HUES64 (cell line): ENCODE measurements at regions not wholly inside any gene's neighbourhood (a gene's known extent, or its start where the extent isn't known, plus 50 kb on each side); places are given as distances from the start of the nearest gene placed in this dataset.
"Not testable (repeated sequence)": the region's sequence is repeated elsewhere in the genome, so short reads cannot be mapped to it uniquely, and the experiment has no call there.

Experiments used
- H3K27ac ChIP-seq: 2 replicates; pipeline ENCODE4 v1.7.0; 2013; ENCODE audit warnings: low read depth, low read length, inconsistent platforms
- H3K27me3 ChIP-seq: 2 replicates; pipeline ENCODE4 v1.6.1; 2013; ENCODE audit warnings: mild to moderate bottlenecking, low read length; ENCODE audit not compliant: insufficient read depth
- H3K36me3 ChIP-seq: 2 replicates; pipeline ENCODE4 v1.6.1; 2013; ENCODE audit warnings: mild to moderate bottlenecking, low read length; ENCODE audit not compliant: insufficient read depth
- H3K4me1 ChIP-seq: 2 replicates; pipeline ENCODE4 v1.6.1; 2013; ENCODE audit warnings: mild to moderate bottlenecking, low read length, moderate library complexity; ENCODE audit not compliant: insufficient read depth
- H3K4me3 ChIP-seq: 2 replicates; pipeline ENCODE4 v1.5.1; 2013; ENCODE audit warnings: mild to moderate bottlenecking, low read length, moderate library complexity
- H3K9ac ChIP-seq: 2 replicates; pipeline ENCODE4 v1.6.1; 2013; ENCODE audit warnings: mild to moderate bottlenecking, low read depth, low read length
- H3K9me3 ChIP-seq: 2 replicates; pipeline ENCODE4 v1.6.1; 2013; ENCODE audit warnings: low read depth, low read length; ENCODE audit not compliant: insufficient read depth
- WGBS: fragments of 150-250, 120-280 bp; methylation state at CpG from one replicate; pipeline ENCODE4 v1.1.7; 2013; ENCODE audit warnings: missing lambda C conversion rate; 5-methylcytosine and 5-hydroxymethylcytosine counted together

DNA sequence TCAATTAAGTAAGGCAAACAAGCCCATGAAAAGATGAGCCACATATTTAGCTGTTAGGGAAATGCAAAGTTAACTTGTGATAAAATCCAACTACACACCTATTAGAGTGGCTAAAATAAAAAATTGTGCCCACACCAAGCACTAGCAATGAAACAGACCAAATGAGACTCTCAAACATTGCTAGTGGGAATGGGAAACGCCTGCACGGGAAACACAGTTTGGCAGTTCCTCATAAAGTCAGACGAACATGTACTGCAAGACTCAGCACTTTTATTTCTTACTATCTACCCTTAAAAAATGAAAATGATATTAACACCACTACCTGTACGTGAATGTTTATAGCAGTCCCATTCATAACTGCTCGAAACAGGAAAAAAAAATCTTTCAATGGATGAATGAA is 392.1 kb upstream of the NOX3 start:
- Histone ChIP-seq H3K36me3 (no peaks in the 10 kb centered on the region), H3K27me3 (no peaks in the 10 kb centered on the region), H3K4me1 (no peaks in the 10 kb centered on the region), H3K9ac (no peak overlapping the region), H3K27ac (no peak overlapping the region), H3K4me3 (no peak overlapping the region), H3K9me3 (peaks cover 6% of the 10 kb centered on the region; the same call in 1 of the 2 replicates)
- WGBS, result 95% methylated on average over 5 of the region's 5 CpGs

DNA sequence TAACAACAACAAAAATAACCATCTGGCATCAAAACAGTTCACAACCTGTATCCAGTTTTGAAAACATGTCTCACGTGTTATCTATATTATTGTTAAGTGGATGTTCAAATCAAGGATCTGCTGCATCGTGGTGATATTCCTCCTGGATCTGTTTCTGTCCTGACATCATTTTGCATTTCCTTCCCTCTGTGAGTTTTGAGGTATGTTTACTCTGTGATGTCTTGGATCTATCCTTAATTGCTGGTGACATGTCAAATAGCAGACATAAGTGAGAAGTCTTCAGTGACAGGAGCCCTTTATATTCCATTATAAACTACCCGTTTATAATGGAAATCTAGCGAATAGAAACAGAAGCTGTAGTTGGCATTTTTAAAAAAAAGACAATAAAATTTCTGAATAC is 381.8 kb upstream of the NOX3 start:
- no peaks in the 10 kb centered on the region for H3K4me1 ChIP-seq
- no peaks in the 10 kb centered on the region for H3K9me3 ChIP-seq
- no peak overlapping the region for H3K27ac ChIP-seq
- 83% methylated on average over 4 of the region's 4 CpGs for WGBS
- H3K27me3 ChIP-seq, result no peaks in the 10 kb centered on the region
- H3K9ac ChIP-seq, result no peak overlapping the region
- H3K4me3 ChIP-seq, result no peak overlapping the region
- H3K36me3 ChIP-seq, result no peaks in the 10 kb centered on the region

DNA sequence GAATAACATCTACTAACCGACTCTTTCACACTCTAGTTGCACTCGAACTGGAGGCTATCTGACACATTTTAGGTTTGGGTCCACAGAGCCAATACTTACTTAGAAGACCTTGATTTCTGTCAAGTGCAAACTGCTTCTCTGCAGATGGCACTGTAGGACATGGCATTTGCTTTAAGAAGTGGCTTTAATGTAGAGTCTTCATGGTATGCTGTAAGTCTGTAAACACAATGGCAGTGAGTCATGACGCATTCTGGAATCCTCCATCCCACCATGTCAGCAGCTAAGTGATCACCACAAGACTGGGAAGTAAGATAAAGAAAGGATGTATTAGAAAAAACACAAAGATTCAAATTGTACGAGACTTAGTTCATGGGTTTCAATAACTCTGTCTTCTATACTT is 377.0 kb upstream of the NOX3 start:
- H3K27ac ChIP-seq, result no peak overlapping the region
- no peaks in the 10 kb centered on the region for H3K36me3 ChIP-seq
- no peaks in the 10 kb centered on the region for H3K27me3 ChIP-seq
- WGBS, result 88% methylated on average over 2 of the region's 4 CpGs
- no peak overlapping the region for H3K4me3 ChIP-seq
- no peak overlapping the region for H3K9ac ChIP-seq
- no peaks in the 10 kb centered on the region for H3K4me1 ChIP-seq
- no peaks in the 10 kb centered on the region for H3K9me3 ChIP-seq

DNA sequence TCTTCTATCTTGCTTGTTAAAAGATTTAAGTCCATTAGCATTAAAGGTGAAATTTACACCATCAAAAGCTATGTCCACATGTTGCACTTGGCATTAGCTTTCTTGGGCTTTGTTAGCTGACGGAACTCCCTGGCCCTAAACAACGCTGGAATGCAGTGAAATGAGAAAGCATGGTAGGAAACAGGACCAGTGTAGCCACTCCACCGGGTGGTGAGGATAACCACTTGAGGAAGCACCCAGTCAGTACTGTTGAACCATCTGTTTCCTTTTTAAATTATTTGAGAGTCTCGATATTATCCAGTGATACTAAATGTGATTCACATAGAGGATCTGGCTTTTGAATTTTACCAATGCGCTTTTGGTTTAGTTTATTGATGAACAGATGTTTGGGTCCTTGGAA is 374.9 kb upstream of the NOX3 start:
- Histone ChIP-seq H3K9ac (no peak overlapping the region), H3K36me3 (no peaks in the 10 kb centered on the region), H3K27me3 (no peaks in the 10 kb centered on the region), H3K27ac (no peak overlapping the region), H3K4me3 (no peak overlapping the region), H3K4me1 (no peaks in the 10 kb centered on the region), H3K9me3 (no peaks in the 10 kb centered on the region)
- WGBS, result 95% methylated on average over 5 of the region's 5 CpGs

DNA sequence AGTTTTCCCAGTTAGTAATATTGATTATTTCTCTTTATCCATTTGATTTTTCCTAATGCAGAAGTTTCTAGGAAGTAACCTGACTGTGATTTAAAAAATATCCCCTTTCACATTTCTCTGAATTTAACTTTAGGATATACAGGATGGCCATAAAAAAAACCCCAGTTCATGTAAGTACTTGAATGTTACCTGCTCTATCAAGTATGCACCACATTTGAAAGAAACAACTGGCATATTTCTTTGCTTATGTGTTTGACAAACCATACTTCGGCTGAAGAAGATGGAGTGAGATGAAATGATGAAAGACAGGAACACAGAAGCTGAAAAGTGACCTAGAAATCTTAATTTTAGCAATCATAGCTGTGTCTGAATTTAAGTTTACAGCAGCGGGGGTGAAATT is 374.0 kb upstream of the NOX3 start:
- no peaks in the 10 kb centered on the region for H3K27me3 ChIP-seq
- H3K4me3 ChIP-seq, result no peak overlapping the region
- no peaks in the 10 kb centered on the region for H3K4me1 ChIP-seq
- H3K27ac ChIP-seq, result no peak overlapping the region
- 98% methylated on average over 2 of the region's 2 CpGs for WGBS
- no peaks in the 10 kb centered on the region for H3K36me3 ChIP-seq
- no peaks in the 10 kb centered on the region for H3K9me3 ChIP-seq
- no peak overlapping the region for H3K9ac ChIP-seq

DNA sequence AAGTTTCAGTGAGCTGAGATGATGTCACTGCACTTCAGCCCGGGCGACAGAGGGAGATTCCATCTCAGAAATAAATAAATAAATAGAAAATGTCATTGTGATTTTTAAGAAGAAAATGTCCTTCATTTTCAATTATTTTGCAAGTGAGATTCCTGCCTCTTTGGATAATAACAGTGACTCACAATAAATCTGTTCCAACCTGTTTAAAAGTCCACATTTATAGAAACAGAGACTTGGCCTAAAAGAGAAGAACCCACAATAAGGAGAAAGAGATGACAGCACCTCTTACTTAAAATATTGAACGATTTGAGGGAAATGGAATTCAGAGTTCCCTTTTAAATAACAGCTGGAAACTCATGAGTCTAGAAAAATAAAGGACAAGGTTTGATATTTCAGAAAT is 373.4 kb upstream of the NOX3 start:
- Histone ChIP-seq H3K27ac (no peak overlapping the region), H3K36me3 (no peaks in the 10 kb centered on the region), H3K4me1 (no peaks in the 10 kb centered on the region), H3K4me3 (no peak overlapping the region), H3K9me3 (no peaks in the 10 kb centered on the region), H3K9ac (no peak overlapping the region), H3K27me3 (no peaks in the 10 kb centered on the region)
- no CpG with 5 or more reads among the region's 3 CpGs for WGBS

DNA sequence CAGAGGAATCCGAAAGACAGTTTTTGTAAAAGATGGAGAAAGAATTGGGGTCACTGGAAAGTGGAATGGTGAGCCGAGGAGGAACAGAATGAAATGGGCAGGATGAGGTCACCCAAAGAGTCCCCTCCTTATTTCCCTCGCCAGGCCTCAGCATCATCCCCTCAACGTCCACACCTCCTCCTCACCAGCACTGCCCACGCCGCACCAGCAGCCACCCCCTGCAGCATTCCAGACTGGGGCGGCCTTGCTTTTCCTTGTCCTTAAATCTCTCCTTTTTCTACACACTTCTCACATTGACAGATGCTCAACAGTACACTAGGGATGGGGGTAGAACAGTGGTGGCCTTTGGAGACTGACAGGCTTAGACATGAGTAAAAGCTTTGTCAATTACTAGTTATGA is 363.1 kb upstream of the NOX3 start:
- Histone ChIP-seq H3K36me3 (no peaks in the 10 kb centered on the region), H3K4me1 (no peaks in the 10 kb centered on the region), H3K4me3 (no peak overlapping the region), H3K9ac (no peak overlapping the region), H3K27me3 (no peaks in the 10 kb centered on the region), H3K9me3 (no peaks in the 10 kb centered on the region), H3K27ac (no peak overlapping the region)
- 94% methylated on average over 6 of the region's 7 CpGs for whole genome bisulfite sequencing

DNA sequence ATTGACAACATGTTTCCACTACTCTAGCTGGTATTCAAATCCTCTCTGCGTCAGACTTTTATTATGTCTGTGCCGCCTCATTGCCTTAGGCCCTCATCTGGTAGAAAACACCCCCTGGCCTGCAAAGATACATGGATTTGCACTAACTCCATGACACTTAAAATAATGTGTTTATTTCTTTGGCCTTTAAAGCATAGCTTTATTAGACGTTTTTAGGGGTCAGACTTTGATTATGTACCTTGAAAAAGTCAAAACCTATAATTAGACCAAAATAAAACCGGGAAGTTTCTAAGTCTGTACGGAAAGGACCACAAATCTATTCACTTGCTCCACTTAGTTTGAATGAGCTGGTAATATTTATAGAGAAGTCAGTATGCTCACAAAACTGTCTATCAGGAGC is 357.9 kb upstream of the NOX3 start:
- H3K4me3 ChIP-seq, result no peak overlapping the region
- H3K9me3 ChIP-seq, result no peaks in the 10 kb centered on the region
- no peak overlapping the region for H3K27ac ChIP-seq
- WGBS, result 93% methylated on average over 3 of the region's 5 CpGs
- no peak overlapping the region for H3K9ac ChIP-seq
- H3K27me3 ChIP-seq, result no peaks in the 10 kb centered on the region
- H3K36me3 ChIP-seq, result no peaks in the 10 kb centered on the region
- no peaks in the 10 kb centered on the region for H3K4me1 ChIP-seq

DNA sequence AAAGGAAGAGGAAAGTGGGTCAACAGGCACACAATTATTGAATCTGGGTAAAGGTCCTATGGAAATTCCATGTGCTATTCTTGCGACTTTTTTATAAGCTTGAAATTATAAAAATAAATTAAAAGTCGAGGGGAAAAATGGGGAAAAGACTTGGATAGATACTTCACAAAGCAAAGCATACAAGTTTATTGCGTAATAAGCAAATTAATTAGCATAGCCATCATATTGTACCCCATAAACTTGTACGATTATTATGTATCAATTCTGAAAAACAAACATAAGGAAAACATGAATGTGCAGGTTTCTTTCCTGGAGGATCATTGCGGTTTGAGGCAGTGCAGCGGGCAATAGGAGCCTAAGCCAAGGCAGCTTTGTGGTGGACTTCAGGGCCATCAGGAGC is 351.6 kb upstream of the NOX3 start:
- Histone ChIP-seq H3K4me3 (no peak overlapping the region), H3K36me3 (no peaks in the 10 kb centered on the region), H3K9ac (no peak overlapping the region), H3K27ac (no peak overlapping the region), H3K27me3 (no peaks in the 10 kb centered on the region), H3K4me1 (no peaks in the 10 kb centered on the region), H3K9me3 (no peaks in the 10 kb centered on the region)
- 96% methylated on average over 6 of the region's 6 CpGs for WGBS

DNA sequence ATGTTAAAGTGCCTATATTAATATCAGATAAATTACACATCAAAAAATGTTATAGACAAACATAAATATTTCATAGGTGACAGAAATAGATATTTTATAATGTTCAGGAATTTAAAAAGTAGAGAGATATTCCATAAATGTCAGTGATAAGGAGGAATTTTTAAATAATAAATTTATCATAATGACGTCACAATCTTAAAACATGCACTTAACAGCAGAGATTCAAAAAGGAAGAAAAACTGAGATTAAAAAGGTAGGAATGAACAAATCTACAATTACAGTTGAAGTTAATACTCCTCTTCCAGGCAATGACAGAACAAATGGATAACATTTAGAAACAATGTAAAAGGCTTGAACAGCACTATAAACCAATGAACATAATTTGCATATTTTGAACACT is 345.4 kb upstream of the NOX3 start:
- H3K36me3 ChIP-seq, result no peaks in the 10 kb centered on the region

DNA sequence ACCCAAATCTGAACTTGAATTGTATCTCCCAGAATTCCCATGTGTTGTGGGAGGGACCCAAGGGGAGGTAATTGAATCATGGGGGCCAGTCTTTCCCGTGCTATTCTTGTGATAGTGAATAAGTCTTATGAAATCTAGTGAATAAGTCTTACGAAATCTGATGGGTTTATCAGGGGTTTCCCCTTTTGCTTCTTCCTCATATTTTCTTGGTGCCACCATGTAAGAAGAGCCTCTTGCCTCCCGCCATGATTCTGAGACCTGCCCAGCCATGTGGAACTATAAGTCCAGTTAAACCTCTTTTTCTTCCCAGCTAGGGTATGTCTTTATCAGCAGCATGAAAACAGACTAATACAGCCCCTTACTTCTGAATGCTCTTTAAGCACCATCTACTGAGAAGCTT is 343.2 kb upstream of the NOX3 start:
- not testable (repeated sequence) for H3K4me3 ChIP-seq, H3K27me3 ChIP-seq, H3K4me1 ChIP-seq, H3K27ac ChIP-seq, H3K36me3 ChIP-seq, H3K9ac ChIP-seq
- WGBS, result 93% methylated on average over 3 of the region's 3 CpGs
- H3K9me3 ChIP-seq, result peaks cover 11% of the 10 kb centered on the region; the same call in 1 of the 2 replicates

More for the DNA sequence above, 345.4 kb upstream of the NOX3 start:
- no peak overlapping the region for H3K27ac ChIP-seq
- H3K9ac ChIP-seq, result no peak overlapping the region
- no peaks in the 10 kb centered on the region for H3K4me1 ChIP-seq
- no CpG with 5 or more reads among the region's 1 CpG for WGBS
- H3K9me3 ChIP-seq, result peaks cover 7% of the 10 kb centered on the region; the same call in 1 of the 2 replicates
- no peaks in the 10 kb centered on the region for H3K27me3 ChIP-seq
- H3K4me3 ChIP-seq, result no peak overlapping the region

DNA sequence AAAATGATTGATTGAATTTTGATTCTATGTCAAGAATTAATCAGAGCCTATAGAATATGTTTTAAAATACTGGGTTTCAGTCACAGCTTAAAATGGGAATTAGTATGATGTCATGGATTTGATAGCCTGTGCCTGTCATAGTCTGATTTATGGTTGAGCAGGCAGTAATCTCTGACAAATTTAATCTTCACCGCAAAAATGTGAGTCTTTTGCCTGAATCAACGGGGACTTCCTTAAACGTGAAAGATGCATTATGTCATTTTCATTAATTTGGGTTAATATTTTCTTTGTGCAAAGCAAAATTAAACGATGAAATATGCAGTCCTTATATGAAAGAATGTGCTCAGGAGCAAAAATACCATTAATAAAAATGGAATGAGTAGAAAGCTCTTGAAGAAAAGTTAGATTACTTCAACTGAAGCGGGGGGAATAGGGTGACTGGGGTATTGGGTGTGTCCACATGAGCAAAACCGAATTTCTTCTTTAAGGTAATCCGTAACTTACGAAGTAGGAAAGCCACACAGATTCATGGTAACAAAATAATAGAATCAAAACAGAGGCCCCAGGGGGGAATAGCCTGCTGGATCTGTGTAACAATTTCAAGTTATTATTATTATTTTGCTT is 339.6 kb upstream of the NOX3 start:
- H3K27me3 ChIP-seq, result no peaks in the 10 kb centered on the region
- H3K4me1 ChIP-seq, result no peaks in the 10 kb centered on the region
- H3K9ac ChIP-seq, result no peak overlapping the region
- H3K36me3 ChIP-seq, result no peaks in the 10 kb centered on the region
- no peak overlapping the region for H3K27ac ChIP-seq
- no peak overlapping the region for H3K4me3 ChIP-seq
- 0 out of 2 replicates have a peak, but pooled peaks cover 4% of the 10 kb centered on the region for H3K9me3 ChIP-seq
- WGBS, result 97% methylated on average over 8 of the region's 8 CpGs
